ENCODE measurements at regions not wholly inside any gene's neighbourhood (a gene's known extent, or its start where the extent isn't known, plus 50 kb on each side); places are given as distances from the start of the nearest gene placed in this dataset.

DNA sequence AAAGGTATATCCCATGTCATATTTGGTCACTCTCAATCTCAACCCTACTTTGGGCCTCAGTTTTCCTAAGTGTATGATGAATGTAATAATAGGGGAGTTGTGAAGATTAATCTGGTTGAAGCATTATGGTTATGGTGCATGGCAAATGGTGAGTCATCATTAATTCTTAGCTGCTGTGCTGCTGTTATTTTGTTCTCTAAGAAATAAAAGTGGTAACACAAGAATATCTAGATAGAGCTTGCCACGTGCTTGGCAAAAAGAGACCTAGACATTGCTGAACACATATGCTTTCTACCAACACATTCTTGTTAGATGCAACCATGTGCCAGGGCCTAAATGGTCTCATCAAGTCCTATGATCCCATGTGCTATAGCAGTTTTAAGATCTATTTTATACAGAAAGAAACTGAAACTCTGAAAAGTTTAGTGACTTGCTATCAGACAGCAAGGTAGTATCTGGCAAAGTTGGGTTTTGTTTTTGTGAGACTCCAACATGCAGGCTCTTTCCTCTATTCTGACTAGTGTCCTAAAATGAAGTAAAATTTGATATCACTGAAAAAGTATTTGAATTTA lies 699.9 kb upstream of the MEF2C start:
- H4K20me1 ChIP-seq (ENCODE audit: low read length): no peaks in the 10 kb centered on the region
- POLR2A ChIA-PET (ENCODE audit: unreplicated experiment): no interaction called here
- CTCF ChIA-PET: no interaction called here
- no peak overlapping the region for H3K9ac ChIP-seq (ENCODE audit: low read length)
- DNase-seq (peak; percentile 32), ATAC-seq (no peak)
- H3K79me2 ChIP-seq (ENCODE audit: low read length): no peaks in the 10 kb centered on the region
- peaks cover 25% of the 10 kb centered on the region for H3K4me1 ChIP-seq (ENCODE audit: insufficient read depth, low read length)
- H3K9me3 ChIP-seq (ENCODE audit: low read length): no peaks in the 10 kb centered on the region
- H3K36me3 ChIP-seq (ENCODE audit: low read depth, low read length): no peaks in the 10 kb centered on the region
- H3K27ac ChIP-seq (ENCODE audit: low read length): no peak overlapping the region; the same call in 1 of the 2 replicates
- 0 out of 2 replicates have a peak overlapping the region, but pooled peaks have one; percentile 8 for H3K4me2 ChIP-seq (ENCODE audit: low read length)
- H3K4me3 ChIP-seq (ENCODE audit: low read length): no peak overlapping the region
- intact Hi-C loops (cut with micrococcal nuclease): no loop called here
- no peak overlapping the region for H2AFZ ChIP-seq (ENCODE audit: low read length)
- no peaks in the 10 kb centered on the region for H3F3A ChIP-seq (ENCODE audit: low read length, unreplicated experiment)
- TF ChIP-seq EZH2phosphoT487 (IDR thresholded peaks at IDR 0.05; ENCODE audit: borderline replicate concordance, low read length): no peak
- no peak for TF ChIP-seq EZH2 (IDR thresholded peaks at IDR 0.05; ENCODE audit: low read length, unreplicated experiment)
- H3K9me2 ChIP-seq (replicated peaks; ENCODE audit: low read length): no peaks in the 10 kb centered on the region; the same call in 1 of the 2 replicates
- BruUV-seq (replicated peaks): no TSS peak
- no peaks in the 10 kb centered on the region for H3K27me3 ChIP-seq (ENCODE audit: low read length)

DNA sequence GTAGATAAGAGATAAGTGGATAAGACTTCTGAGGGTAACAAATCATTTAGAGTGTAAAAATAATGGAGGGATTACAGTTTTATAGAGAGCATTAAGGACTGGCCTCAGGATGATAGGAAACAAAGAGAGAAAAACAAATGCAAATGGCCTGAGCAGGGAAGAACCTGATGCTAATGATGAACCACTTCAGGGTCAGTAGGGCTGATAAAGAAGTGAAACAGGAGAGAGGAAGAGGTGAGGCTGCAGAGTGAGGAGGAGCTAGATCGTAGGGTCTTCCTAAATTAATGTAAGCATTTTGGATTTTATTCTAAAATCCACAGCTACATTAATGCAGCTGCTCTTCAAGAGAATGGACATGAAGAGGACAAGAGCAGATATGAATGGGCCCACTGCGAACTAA lies 698.0 kb upstream of the MEF2C start:
- Histone ChIP-seq H3K4me2 (ENCODE audit: low read length) (no peak overlapping the region), H3K9me3 (ENCODE audit: low read length) (no peaks in the 10 kb centered on the region), H3K27ac (ENCODE audit: low read length) (no peak overlapping the region), H3K9me2 (replicated peaks; ENCODE audit: low read length) (no peaks in the 10 kb centered on the region; the same call in 1 of the 2 replicates), H3F3A (ENCODE audit: low read length, unreplicated experiment) (no peaks in the 10 kb centered on the region), H3K36me3 (ENCODE audit: low read depth, low read length) (no peaks in the 10 kb centered on the region), H3K79me2 (ENCODE audit: low read length) (no peaks in the 10 kb centered on the region), H3K9ac (ENCODE audit: low read length) (no peak overlapping the region), H4K20me1 (ENCODE audit: low read length) (no peaks in the 10 kb centered on the region), H3K4me3 (ENCODE audit: low read length) (no peak overlapping the region), H3K4me1 (ENCODE audit: insufficient read depth, low read length) (peaks cover 25% of the 10 kb centered on the region), H2AFZ (ENCODE audit: low read length) (no peak overlapping the region), H3K27me3 (ENCODE audit: low read length) (no peaks in the 10 kb centered on the region)
- POLR2A ChIA-PET (ENCODE audit: unreplicated experiment): no interaction called here
- TF ChIP-seq EZH2phosphoT487 (IDR thresholded peaks at IDR 0.05; ENCODE audit: borderline replicate concordance, low read length) (no peak), CTCF (conservative IDR thresholded peaks at IDR 0.05; ENCODE audit: low read depth, low read length) (no peak), EZH2 (IDR thresholded peaks at IDR 0.05; ENCODE audit: low read length, unreplicated experiment) (no peak)
- CTCF ChIA-PET: no interaction called here
- DNase-seq: no peak
- no peak for ATAC-seq
- intact Hi-C loops (cut with micrococcal nuclease): no loop called here
- no TSS peak for BruUV-seq (replicated peaks)

- Histone ChIP-seq H3K4me3 (ENCODE audit: low read length) (no peak overlapping the region), H3K9me3 (ENCODE audit: low read length) (no peaks in the 10 kb centered on the region), H3K27me3 (ENCODE audit: low read length) (no peaks in the 10 kb centered on the region), H3K4me1 (ENCODE audit: insufficient read depth, low read length) (no peaks in the 10 kb centered on the region), H3K9me2 (replicated peaks; ENCODE audit: low read length) (no peaks in the 10 kb centered on the region; the same call in 1 of the 2 replicates), H3F3A (ENCODE audit: low read length, unreplicated experiment) (no peaks in the 10 kb centered on the region), H3K79me2 (ENCODE audit: low read length) (no peaks in the 10 kb centered on the region), H3K36me3 (ENCODE audit: low read depth, low read length) (no peaks in the 10 kb centered on the region), H4K20me1 (ENCODE audit: low read length) (no peaks in the 10 kb centered on the region), H3K4me2 (ENCODE audit: low read length) (no peak overlapping the region), H3K9ac (ENCODE audit: low read length) (no peak overlapping the region), H2AFZ (ENCODE audit: low read length) (no peak overlapping the region), H3K27ac (ENCODE audit: low read length) (no peak overlapping the region)
- DNase-seq: no peak
- BruUV-seq (replicated peaks): no TSS peak
- TF ChIP-seq EZH2phosphoT487 (IDR thresholded peaks at IDR 0.05; ENCODE audit: borderline replicate concordance, low read length) (no peak), CTCF (conservative IDR thresholded peaks at IDR 0.05; ENCODE audit: low read depth, low read length) (no peak), EZH2 (IDR thresholded peaks at IDR 0.05; ENCODE audit: low read length, unreplicated experiment) (no peak)
- CTCF ChIA-PET: no interaction called here
- POLR2A ChIA-PET (ENCODE audit: unreplicated experiment): no interaction called here
- ATAC-seq: no peak
- intact Hi-C loops (cut with micrococcal nuclease): no loop called here
These were observed 692.3 kb upstream of the MEF2C start for GRCh38 chr5:89575319-89575718.

Measured in PC-3 (cell line).